GM23338 (cell line): ENCODE measurements at regions not wholly inside any gene's neighbourhood (a gene's known extent, or its start where the extent isn't known, plus 50 kb on each side); places are given as distances from the start of the nearest gene placed in this dataset.
"Not testable (repeated sequence)": the region's sequence is repeated elsewhere in the genome, so short reads cannot be mapped to it uniquely, and the experiment has no call there.

Experiments
- ATAC-seq: fragments of 200-7000 bp; cut with Tn5 transposase; 3 replicates; pipeline ENCODE4 v1.9.1; 2020
- DNase-seq: peaks from one replicate; pipeline ENCODE4 v3.0.0-alpha.2; 2015; ENCODE audit warnings: low spot score
- H2AFZ ChIP-seq: fragments of 200-600 bp; sonication (generic); 2 replicates; pipeline ENCODE4 v1.8.0; 2016; ENCODE audit warnings: antibody characterized with exemption, mild to moderate bottlenecking, moderate library complexity
- H3F3A ChIP-seq: fragments of 200-600 bp; sonication (generic); replicated peaks from 2 replicates; pipeline ENCODE4 v1.8.0; 2017; ENCODE audit warnings: antibody characterized with exemption, mixed run types, low read depth
- H3K27ac ChIP-seq: fragments of 200-600 bp; sonication (generic); 2 replicates; pipeline ENCODE4 v1.6.1; 2016; ENCODE audit warnings: low read depth
- H3K27me3 ChIP-seq: fragments of 200-600 bp; sonication (generic); 2 replicates; pipeline ENCODE4 v1.8.0; 2016; ENCODE audit warnings: mild to moderate bottlenecking, mixed run types, moderate library complexity; ENCODE audit not compliant: insufficient read depth
- H3K36me3 ChIP-seq: fragments of 200-600 bp; sonication (generic); 2 replicates; pipeline ENCODE4 v1.8.0; 2016; ENCODE audit warnings: mild to moderate bottlenecking; ENCODE audit not compliant: insufficient read depth
- H3K4me1 ChIP-seq: fragments of 200-600 bp; sonication (generic); 2 replicates; pipeline ENCODE4 v1.8.0; 2016; ENCODE audit warnings: mild to moderate bottlenecking, moderate library complexity; ENCODE audit not compliant: insufficient read depth
- H3K4me2 ChIP-seq: fragments of 200-600 bp; sonication (generic); 2 replicates; pipeline ENCODE4 v1.7.1; 2017; ENCODE audit warnings: mixed run types
- H3K4me3 ChIP-seq: fragments of 200-600 bp; sonication (generic); 2 replicates; pipeline ENCODE4 v1.6.1; 2016; ENCODE audit warnings: mixed run types
- H3K79me2 ChIP-seq: fragments of 200-600 bp; sonication (generic); replicated peaks from 2 replicates; pipeline ENCODE4 v1.8.0; 2017; ENCODE audit warnings: mild to moderate bottlenecking; ENCODE audit not compliant: insufficient read depth
- H3K9me2 ChIP-seq: fragments of 200-600 bp; sonication (generic); 2 replicates; pipeline ENCODE4 v1.8.0; 2017; ENCODE audit not compliant: insufficient read depth
- H4K20me1 ChIP-seq: fragments of 200-600 bp; sonication (generic); replicated peaks from 2 replicates; pipeline ENCODE4 v1.8.0; 2017; ENCODE audit warnings: mild to moderate bottlenecking; ENCODE audit not compliant: insufficient read depth
- H3K27ac Mint-ChIP-seq: 2 replicates; pipeline ENCODE4 v1.8.0; 2020; ENCODE audit warnings: inconsistent platforms, mild to moderate bottlenecking, moderate library complexity, mixed read lengths
- H3K27me3 Mint-ChIP-seq: 3 replicates; pipeline ENCODE4 v1.8.0; 2022; ENCODE audit warnings: low read depth, mild to moderate bottlenecking, moderate library complexity, mixed read lengths, inconsistent platforms; ENCODE audit not compliant: insufficient read depth, poor library complexity
- H3K36me3 Mint-ChIP-seq: 3 replicates; pipeline ENCODE4 v1.8.0; 2021; ENCODE audit warnings: low read depth, mild to moderate bottlenecking, inconsistent platforms, moderate library complexity, mixed read lengths
- H3K4me1 Mint-ChIP-seq: 3 replicates; pipeline ENCODE4 v1.8.0; 2020; ENCODE audit warnings: mild to moderate bottlenecking, inconsistent platforms, mixed read lengths
- H3K4me3 Mint-ChIP-seq: 3 replicates; pipeline ENCODE4 v1.8.0; 2021; ENCODE audit warnings: moderate library complexity, mild to moderate bottlenecking, inconsistent platforms, mixed read lengths
- H3K9me3 Mint-ChIP-seq: 3 replicates; pipeline ENCODE4 v1.8.0; 2020; ENCODE audit warnings: moderate library complexity, mild to moderate bottlenecking, inconsistent platforms, mixed read lengths
- CTCF ChIP-seq, 2 experiments: fragments of 200-600 bp in 1 of 2; sonication (generic) in 1 of 2; conservative IDR thresholded peaks; 2 replicates each; pipeline versions ENCODE4 v1.5.1 to v1.6.1; 2016 to 2017; ENCODE audit warnings: antibody characterized with exemption in 2 of 2, low read depth in 2 of 2, mild to moderate bottlenecking in 2 of 2, moderate library complexity in 1 of 2
- NANOG ChIP-seq: IDR thresholded peaks from 2 replicates; pipeline ENCODE4 v1.6.1; 2016; ENCODE audit warnings: antibody characterized with exemption, borderline replicate concordance
- ZNF114 ChIP-seq: fragments of 250-450 bp; sonication (Bioruptor Pico); IDR thresholded peaks from 2 replicates; pipeline ENCODE4 v1.5.0; 2020; ENCODE audit warnings: mild to moderate bottlenecking, moderate library complexity
- ZNF462 ChIP-seq: fragments of 250-450 bp; sonication (Bioruptor Pico); IDR thresholded peaks from 2 replicates; pipeline ENCODE4 v1.5.0; 2020; ENCODE audit warnings: mild to moderate bottlenecking, moderate library complexity
- TF ChIP-seq, protein P1 (sequence below): IDR thresholded peaks from one replicate; pipeline ENCODE4 v1.6.1; 2018; ENCODE audit warnings: antibody characterized with exemption; ENCODE audit not compliant: unreplicated experiment

DNA sequence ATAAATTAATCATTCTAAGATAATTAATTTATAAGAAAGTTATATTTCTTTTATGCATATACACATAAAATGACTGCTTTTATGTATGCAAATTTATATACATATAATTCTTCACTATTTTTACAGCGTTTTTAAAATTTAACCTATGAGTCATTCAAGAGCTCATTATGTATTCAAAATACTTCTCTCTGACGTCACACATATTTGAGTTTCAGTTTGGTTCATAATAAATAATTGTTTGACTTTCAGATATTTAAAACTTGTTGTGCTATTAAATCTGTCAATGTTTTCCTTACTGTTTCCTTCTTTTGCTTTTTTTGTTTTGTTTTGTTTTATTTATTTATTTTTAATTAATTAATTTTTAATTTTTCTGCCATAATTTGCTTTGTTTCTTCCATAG, 467.5 kb upstream of the ADGRB3 start (continued):
- TF ChIP-seq ZNF462 = no peak
- no peak for TF ChIP-seq NANOG
- TF ChIP-seq ZNF114 (CRISPR knock-in tag) = no peak
- TF ChIP-seq, protein P1, sequence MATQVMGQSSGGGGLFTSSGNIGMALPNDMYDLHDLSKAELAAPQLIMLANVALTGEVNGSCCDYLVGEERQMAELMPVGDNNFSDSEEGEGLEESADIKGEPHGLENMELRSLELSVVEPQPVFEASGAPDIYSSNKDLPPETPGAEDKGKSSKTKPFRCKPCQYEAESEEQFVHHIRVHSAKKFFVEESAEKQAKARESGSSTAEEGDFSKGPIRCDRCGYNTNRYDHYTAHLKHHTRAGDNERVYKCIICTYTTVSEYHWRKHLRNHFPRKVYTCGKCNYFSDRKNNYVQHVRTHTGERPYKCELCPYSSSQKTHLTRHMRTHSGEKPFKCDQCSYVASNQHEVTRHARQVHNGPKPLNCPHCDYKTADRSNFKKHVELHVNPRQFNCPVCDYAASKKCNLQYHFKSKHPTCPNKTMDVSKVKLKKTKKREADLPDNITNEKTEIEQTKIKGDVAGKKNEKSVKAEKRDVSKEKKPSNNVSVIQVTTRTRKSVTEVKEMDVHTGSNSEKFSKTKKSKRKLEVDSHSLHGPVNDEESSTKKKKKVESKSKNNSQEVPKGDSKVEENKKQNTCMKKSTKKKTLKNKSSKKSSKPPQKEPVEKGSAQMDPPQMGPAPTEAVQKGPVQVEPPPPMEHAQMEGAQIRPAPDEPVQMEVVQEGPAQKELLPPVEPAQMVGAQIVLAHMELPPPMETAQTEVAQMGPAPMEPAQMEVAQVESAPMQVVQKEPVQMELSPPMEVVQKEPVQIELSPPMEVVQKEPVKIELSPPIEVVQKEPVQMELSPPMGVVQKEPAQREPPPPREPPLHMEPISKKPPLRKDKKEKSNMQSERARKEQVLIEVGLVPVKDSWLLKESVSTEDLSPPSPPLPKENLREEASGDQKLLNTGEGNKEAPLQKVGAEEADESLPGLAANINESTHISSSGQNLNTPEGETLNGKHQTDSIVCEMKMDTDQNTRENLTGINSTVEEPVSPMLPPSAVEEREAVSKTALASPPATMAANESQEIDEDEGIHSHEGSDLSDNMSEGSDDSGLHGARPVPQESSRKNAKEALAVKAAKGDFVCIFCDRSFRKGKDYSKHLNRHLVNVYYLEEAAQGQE = no peak
- TF ChIP-seq CTCF (conservative IDR thresholded peaks at IDR 0.05; ENCODE audit: low read depth in 2 of 2) = no peak

DNA sequence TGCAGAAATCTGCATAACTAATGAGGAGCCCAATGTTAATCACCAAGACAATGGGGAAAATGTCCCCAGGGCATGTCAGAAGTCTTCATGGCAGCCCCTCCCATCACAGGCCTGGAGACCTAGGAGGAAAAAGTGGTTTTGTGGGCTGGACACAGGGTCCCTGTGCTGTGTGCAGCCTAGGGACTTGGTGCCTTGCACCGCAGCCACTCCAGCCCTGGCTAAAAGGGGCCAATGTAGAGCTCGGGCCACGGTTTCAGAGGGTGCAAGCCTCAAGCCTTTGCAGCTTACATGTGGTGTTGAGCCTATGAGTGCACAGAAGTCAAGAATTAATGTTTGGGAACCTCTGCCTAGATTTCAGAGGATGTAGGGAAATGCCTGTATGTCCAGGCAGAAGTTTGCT, 474.3 kb upstream of the ADGRB3 start:
- not testable (repeated sequence) for ATAC-seq, H3K4me1 ChIP-seq, H3K79me2 ChIP-seq, H3K27me3 Mint-ChIP-seq, DNase-seq, H3K27me3 ChIP-seq, H3K9me2 ChIP-seq, H2AFZ ChIP-seq, H3K4me3 Mint-ChIP-seq, H3K36me3 ChIP-seq, H3K27ac Mint-ChIP-seq, H3K27ac ChIP-seq, H3K4me2 ChIP-seq, H4K20me1 ChIP-seq, H3F3A ChIP-seq, H3K4me1 Mint-ChIP-seq, H3K4me3 ChIP-seq
- Mint-ChIP-seq H3K9me3 (peaks cover 23% of the 10 kb centered on the region), H3K36me3 (peaks cover 25% of the 10 kb centered on the region; the same call in 2 of the 3 replicates)
